ENCODE measurements at regions not wholly inside any gene's neighbourhood (a gene's known extent, or its start where the extent isn't known, plus 50 kb on each side); places are given as distances from the start of the nearest gene placed in this dataset.

GRCh38 chr2:116416731-116417377 lies 1397.6 kb upstream of the DDX18 start:
- no peak for TF ChIP-seq EZH2 (IDR thresholded peaks at IDR 0.05)
- no peak for TF ChIP-seq POLR2AphosphoS5 (IDR thresholded peaks at IDR 0.05; ENCODE audit: borderline replicate concordance, low read depth, low read length)

Measured in SK-N-MC (cell line).